SKM-1 (cell line): ENCODE measurements at regions not wholly inside any gene's neighbourhood (a gene's known extent, or its start where the extent isn't known, plus 50 kb on each side); places are given as distances from the start of the nearest gene placed in this dataset.
"Not testable (repeated sequence)": the region's sequence is repeated elsewhere in the genome, so short reads cannot be mapped to it uniquely, and the experiment has no call there.

Experiments used
- DNase-seq: peaks from one replicate; lab custom pipeline; 2025; ENCODE audit not compliant: unreplicated experiment; lab: John Stamatoyannopoulos, UW

DNA sequence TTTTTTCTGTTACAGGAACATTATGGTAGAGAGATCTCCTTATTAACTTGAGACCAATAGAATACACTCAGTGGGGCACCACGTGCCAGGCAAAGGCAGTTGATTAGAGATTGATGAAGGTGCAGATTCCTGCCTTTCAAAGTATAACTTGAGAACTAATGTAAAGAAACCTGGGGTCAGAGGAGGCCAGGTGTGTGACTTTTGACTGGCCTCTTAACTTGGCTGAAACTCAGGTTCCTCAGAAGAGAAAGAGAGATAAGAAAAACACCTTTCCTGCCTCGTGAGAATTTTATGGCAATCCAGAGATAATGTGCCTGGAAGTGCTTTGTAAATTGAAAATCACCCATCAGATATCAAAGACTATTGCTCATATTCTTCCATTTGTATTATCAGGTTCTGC is 110.7 kb upstream of the GZMB start:
- no peak for DNase-seq

DNA sequence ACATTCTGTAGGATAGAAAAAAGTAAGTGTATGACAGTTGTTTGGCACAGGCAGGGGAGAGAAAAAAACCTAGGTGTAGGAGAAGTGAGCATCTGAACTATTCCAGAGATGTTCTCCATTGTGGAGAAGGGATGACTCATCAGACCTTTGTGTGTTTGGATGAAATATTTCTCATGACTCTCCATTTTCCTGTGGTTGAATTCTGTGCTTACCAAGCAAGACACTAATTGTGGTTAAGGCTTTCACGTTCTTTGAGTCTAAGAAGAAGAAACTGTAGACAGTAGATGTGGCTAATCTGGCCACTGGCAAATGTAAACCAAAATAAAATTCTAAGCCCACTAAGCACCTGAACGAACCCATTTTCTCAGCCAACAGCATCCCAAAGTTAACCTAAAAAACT is 107.9 kb upstream of the GZMB start:
- DNase-seq: no peak

DNA sequence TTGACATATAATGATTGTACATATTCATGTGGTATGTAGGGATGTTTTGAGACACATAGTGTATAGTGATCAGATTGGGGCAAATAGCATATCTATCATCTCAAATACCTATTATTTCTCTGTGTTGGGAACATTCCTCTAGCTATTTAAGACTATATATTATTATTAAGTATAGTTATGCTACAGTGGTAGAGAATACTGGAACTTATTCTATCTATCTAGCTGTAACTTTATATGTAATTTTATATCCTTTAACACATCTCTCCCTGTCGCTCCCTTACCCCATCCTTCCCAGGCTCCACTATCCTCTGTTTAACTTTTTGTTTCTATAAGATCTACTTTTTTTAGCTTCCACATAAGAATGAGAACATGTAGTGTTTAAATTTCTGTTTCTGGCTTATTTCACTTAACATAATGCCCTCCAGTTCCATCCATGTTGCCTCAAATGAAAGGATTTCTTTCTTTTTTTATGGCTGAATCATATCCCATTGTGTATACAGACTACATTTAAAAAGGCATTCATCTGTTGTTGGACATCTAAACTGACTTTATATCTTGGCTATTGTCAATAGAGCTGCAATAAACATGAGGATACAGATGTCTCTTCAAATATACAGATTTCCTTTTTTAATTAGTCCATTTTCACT is 102.1 kb upstream of the GZMB start:
- no peak for DNase-seq

DNA sequence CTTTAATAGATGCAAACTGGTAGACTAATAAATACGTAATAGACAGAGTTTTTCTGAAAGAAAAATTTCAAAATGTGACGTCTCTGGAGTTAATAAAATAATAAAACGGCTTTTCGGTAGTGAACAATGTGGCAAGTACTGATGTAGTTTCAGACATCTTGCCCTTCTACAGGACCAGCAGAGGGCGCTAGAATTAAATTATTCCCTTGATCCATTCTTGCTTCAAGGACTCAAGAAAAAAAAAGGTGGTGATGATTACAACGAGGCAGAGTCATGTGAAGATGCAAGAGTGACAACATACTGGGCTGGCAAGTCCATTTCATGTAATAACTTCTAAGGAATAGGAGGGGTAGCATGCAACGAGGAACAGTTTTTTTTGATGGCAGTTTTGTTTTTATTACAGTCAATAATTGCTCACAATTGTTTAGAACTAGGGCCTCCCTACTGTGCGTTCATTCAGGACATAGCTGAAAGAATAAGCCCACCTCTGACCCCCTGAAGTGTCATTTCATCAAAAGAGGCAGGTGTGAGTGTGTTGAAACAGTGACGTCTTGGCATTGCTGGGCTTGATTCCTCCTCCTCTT is 101.0 kb upstream of the GZMB start:
- DNase-seq: peak; percentile 22

DNA sequence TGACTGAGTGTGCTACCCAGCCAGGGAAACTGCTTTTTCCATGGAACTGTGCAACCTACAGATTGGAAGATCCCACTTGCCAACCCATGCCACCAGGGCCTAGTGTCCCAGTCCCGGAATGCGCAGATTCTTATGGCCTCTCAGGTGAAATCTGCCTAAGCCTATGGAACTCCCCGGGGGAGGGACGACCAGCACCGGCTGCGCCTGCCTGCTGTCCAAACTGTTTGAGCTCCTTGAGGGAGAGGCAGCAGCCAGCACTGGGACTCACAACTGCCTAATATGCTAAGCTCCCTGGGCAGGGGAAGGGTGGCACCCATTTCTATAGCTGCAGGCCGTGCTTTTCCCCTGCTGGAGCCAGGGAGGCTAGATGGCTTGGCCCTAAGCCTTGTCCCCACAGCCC is 92.5 kb upstream of the GZMB start:
- DNase-seq: no peak

DNA sequence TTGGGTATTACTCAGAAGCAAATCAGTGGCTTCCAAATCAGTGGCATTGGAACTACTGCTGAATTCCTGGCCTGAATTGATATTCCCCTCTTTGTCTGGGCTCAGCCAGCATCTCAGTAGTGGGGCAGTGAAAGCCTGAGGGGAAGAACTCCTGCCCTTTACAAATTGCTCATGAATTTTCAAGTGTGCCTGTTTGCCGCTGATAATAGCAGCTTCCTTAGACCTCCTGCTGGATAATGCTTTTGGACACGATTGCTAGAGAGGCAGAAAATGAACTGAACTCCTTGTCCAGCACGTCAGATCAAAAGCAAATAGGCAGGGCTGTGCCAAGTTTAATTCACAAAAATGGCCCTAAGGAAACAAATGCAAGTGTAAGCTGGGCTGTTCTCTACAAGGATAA is 91.3 kb upstream of the GZMB start:
- no peak for DNase-seq

DNA sequence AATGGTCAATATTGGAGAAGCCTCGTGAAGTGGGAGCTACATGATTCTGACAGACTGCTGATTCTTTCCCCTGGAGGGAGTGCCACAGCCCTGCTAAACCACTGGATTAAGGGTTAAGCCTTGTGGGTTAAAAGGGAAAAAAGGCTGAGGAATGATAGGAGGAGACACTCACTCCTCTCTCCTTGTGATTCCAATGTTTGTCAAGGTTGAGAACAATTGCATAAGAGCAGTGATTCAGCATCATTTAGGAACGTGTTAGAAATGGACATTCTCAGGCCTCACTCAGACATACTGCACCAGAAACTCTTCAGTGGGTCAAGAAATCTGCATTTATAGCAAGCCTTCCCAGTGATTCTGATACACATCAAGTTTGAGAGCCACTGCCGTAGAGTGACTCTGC is 87.8 kb upstream of the GZMB start:
- DNase-seq: no peak

DNA sequence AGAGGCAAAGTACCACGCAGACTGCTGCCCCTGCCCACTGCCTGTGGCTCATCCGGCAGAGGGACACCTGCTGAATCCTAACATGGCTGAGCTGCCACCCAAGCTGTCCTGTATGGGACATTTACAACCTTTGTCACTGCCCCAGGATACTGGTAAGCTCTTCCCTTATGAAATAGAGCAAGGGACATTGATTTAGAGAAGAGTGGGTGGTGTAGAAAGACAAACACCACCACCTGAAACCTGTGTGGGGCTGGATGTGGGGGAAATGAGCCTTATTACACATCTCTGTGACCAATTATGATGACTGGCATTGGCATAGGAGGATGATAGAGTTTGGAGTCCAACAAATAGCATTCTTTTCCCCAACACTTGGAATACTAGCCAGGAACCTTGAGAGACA is 81.2 kb upstream of the GZMB start:
- DNase-seq: no peak

DNA sequence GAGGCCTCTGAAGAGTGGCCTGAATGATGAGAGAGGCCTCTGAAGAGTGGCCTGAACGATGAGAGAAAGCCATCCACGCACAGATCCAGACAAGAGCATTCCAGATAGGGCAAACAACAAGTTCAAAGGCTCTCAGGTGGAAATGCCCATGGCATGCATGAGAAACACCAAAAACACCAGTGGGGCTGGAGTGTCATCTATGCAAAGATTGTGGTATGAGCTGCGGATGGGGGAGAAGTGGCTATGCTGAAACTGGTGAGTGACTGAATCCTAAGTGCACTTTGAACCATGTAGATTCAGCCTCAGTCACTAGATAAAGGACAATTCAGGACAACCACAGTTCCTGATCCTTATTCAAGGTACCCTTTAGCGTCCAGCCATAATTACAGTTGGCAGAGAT is 79.4 kb upstream of the GZMB start:
- no peak for DNase-seq

DNA sequence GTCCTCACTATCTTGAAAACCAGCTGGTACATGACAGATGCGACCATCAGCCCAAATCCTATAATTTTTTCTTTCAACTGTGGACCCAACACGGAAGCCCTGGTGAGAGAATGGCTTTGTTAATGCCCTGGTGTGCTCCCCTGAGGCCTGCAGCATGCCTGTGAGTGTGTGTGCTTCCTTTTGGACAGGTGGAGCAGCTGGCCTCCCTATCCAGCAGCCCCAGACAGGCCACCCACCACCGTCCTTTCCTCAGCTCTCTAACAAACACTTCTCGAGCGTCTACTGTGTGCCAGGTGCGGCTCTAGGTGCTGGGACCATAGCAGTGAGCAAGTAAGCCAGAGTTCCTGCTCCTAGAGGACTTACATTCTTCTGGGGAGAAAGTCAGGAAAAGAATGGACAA is 78.9 kb upstream of the GZMB start:
- no peak for DNase-seq

DNA sequence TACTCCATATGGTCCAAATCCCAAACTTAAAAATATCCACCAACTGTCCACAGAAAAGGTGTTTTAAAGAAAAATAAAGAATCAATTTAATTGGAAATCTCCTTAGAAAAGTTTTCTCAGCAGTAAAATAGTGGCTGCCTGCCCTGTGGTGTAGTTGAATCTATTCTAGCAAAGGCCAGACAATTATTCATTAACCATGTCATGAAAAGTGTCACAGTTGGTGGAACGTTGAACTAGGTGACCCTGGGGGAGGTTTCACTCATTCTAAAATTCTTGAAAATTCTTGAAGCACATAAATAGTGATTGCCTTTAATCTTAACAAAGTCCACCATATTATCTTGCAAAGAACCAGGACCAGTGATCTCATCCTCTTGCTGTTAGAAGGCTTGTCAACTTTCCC is 78.4 kb upstream of the GZMB start:
- no peak for DNase-seq

DNA sequence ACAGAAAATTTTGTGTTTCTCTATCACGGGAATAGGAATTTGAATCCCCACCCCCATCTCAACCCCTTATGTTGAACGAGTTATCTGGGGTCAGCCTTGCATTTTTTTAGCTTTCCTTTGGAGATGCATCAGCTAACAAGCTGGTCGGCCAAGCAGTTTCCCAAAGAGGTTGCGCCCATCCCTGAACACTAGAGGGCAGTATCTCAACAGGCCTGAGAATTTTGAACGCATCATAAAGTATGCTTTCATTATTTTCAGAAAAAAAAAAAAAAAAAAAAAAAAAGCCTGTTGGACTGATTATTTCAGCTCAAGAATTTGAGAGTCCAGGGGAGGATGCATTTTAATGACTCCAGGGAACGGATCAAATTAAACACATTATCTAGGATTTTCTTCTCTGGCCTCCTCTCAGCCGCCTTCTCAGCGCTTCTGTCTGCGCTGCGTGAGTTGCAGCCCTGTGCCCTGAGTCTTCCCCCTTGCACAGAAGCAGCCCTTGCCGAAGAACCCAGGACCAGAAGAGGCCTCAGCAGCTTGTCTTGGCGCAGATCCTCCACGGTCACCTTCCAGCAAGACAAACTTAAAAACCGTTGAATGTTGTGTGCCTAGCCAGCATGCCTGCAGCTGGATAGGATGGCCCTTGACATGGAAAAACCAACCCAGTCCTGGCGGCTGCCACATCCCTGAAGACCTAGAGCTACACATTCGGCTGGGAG is 76.6 kb upstream of the GZMB start:
- peak; percentile 2 for DNase-seq

DNA sequence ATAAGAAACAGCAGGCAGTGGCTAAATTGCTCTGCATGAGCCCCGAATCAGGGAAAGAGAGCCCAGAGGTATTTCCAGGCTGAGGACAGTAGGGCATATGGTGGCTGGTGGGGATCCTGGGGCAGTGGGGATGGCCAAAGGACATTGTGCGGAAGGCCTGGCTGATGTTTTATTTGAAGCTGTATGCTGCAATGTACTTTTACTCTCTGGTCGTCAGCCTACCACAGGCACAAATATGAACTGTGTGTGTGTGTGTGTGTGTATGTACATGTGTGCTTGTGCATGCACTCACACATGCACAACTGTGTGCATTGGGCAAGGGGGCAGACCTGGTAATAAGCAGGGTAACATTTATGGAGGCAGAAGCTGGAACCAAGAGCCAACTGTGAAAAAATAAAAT is 74.7 kb upstream of the GZMB start:
- no peak for DNase-seq

DNA sequence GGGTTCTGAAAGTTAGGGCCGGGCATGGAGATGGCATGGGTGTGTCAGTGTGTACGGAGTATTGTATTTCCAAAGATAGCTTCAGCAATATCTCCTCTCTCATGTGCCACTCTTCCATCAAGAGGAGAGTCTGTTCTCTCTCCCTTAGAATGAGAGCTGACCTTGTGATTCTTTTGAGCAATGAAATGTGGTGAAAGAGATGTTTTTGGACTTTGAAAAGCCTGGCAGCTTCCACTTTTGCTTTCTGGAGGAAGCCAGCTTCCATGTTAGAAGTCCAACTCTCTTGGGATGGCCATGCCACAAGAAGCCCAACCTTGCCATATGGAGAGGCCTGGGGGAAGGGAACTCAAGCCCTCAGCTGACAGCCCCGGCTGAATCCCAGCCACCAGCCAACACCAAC is 72.4 kb upstream of the GZMB start:
- no peak for DNase-seq

DNA sequence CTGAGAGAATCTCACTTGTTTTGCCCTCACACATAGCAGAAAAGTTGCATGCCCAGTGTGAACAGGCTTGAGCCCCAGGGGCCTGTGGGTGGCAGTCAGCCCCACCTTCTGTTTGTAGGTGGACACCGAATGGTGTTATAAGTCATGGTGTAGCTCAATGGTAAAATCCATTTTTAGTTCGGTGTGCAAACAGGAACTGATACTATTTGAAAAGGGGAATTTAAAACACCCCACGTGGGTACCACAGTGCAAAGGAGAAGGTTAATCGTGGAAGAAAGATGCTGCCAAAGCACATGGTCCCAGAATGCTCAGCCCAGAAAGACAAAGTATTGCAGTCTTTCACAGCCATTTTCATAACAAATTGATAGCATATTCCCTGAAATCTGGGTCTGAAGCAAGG is 71.8 kb upstream of the GZMB start:
- no peak for DNase-seq

DNA sequence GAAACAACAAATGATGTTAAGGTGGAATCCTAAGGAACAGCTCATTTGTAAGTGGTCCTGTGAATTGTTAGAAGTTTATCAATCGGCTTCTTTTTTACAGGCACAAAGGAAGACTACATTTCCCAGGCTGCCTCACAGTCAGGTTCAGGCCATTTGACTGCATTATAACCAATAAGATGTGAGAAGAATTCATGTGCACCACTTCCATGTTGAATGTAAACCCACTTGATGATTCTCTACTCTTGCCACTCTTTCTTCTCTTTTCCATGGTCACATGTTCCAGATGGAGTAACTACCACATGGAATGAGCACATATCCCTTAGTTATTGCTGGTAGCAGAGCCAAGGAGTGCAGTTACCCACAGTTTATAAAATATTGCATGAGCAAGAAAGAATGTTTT is 67.1 kb upstream of the GZMB start:
- no peak for DNase-seq

DNA sequence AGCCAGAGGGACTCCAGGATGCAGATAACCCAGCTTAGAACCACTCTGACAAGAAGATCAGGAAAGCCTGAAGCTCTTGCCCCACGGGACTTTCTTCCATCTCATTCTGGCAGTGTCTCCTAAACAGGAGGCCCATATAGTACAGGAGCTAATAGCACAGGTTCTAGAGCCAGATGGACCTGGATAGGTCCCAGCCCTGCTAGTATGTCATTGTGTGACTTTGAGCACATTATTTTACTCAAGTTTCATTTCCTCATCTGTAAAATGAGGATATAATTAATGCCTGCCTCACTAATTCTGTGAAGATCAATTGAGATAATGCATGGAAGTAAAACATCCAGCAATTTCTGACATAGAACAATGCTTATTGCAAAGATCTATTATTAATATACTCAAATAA is 66.5 kb upstream of the GZMB start:
- no peak for DNase-seq

DNA sequence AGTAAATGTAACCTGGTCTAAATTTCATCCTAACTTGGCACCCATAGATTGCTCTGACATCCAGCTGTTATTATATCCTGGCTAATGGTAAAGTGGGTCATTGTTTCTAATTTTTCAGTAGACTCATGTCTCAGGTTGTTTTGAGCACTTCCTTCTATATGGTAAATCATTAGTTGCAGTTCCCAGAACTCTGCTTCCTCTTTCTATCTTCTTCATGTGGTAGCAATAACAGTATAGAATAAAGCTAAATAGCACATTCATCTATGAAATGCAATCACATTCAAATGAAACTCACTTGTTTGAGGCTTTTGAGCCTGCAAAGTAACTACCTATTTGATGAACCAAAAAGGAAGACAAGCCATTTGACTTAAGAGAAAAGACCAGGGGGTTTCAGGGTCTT is 65.1 kb upstream of the GZMB start:
- no peak for DNase-seq

DNA sequence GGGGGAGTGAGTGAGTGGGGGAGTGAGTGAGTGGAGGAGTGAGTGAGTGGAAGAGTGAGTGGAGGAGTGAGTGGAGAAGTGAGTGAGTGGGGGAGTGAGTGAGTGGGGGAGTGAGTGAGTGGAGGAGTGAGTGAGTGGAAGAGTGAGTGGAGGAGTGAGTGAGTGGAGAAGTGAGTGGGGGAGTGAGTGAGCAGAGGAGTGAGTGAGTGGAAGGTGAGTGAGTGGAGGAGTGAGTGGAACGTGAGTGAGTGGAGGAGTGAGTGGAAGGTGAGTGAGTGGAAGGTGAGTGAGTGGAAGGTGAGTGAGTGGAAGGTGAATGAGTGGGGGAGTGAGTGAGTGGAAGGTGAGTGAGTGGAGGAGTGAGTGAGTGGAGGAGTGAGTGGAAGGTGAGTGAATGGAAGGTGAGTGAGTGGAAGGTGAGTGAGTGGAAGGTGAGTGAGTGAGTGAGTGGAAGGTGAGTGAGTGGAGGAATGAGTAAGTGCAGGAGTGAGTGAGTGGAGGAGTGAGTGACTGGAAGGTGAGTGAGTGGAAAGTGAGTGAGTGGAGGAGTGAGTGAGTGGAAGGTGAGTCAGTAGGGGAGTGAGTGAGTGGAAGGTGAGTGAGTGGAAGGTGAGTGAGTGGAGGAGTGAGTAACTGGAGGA is 62.4 kb upstream of the GZMB start:
- not testable (repeated sequence) for DNase-seq

DNA sequence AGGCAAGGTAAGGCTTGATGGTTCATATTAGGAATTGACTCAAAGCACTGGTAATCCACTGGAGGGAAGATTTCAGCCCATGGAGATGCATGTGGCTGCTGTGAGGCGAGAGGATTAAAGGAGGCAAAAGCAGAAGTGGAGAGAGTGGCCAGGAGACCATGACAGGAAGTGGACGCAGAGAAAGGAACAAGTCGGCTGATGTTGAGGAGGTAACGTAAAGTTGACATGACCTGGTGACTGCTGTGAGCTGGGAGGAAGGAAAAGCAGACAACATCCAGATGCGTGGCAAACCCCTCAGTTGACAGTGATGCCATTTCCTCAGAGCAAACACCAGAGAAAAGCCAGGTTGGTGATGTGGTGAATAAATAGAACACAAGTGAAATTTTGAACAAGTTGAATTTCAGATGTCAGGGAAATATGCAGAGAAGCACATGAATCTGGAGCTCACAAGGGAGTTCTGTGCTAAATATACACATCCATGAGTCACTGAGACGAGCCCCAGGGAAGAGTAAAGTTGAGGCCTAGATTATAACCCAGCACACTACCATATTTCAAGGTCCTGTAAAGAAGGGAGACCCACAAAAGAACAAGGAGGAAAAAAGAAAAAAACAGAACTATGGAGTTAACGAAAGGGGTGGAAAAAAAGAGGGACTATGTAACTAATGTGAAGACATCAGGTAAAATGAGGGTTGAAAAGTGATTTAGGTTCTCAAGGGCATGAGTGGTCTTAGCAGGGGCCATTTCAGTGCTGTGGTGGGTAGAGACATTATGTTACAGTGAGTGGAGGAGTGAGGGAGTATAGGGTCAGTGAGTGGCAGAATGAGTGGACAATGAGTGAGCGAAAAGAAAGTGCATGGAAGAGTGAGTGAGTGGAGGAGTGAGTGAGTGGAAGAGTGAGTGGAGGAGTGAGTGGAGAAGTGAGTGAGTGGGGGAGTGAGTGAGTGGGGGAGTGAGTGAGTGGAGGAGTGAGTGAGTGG is 61.6 kb upstream of the GZMB start:
- peak; percentile 44 for DNase-seq

DNA sequence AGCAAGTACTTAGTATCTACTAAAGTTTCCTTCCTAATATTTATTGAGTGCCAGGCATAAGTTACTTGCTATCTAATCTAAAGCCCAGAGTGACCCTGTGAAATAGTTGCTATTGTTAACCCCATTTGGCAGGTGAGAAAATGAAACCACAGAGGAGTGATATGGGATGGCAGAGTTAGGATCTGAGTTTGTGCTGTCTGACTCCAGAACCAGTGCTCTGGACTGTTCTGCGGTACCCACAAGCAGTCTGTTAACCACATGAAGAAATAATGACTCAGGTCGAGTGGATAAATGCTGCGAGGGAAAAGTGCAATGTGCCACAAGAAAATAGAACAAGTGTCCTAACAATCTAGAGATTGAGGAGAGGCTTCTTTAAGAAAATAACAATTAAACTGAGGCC is 60.7 kb upstream of the GZMB start:
- DNase-seq: no peak
